K562 (cell line): ENCODE measurements at regions not wholly inside any gene's neighbourhood (a gene's known extent, or its start where the extent isn't known, plus 50 kb on each side); places are given as distances from the start of the nearest gene placed in this dataset.

Source experiments
- ATAC-seq: fragments of 200-7000 bp; cut with Tn5 transposase; 3 replicates; pipeline ENCODE4 v1.9.1; 2020; ENCODE audit warnings: moderate library complexity
- BruUV-seq: library from RNA; stranded (reverse); fragments of 400-500 nt; replicated peaks from 2 replicates; lab custom pipeline; 2021; lab: Mats Ljungman, UMichigan
- CTCF ChIA-PET: fragments of 300-600 bp; formaldehyde crosslinking; extraction: SDS; loops from one replicate; lab custom pipeline; 2021; ENCODE audit warnings: low intra/inter-chr PET ratio; lab: Yijun Ruan, JAX
- POLR2A ChIA-PET: fragments of 300-600, 350-650 bp; sonication (Branson Sonifier 250); formaldehyde crosslinking; extraction: SDS; loops from one replicate; lab custom pipeline; 2021; ENCODE audit warnings: antibody characterized with exemption, inconsistent platforms; lab: Yijun Ruan, JAX
- DNase-seq, 4 experiments: peaks; one replicate each; pipeline versions ENCODE4 v3.0.0 to v3.0.0-alpha.2; 2011 to 2018; ENCODE audit warnings: low spot score in 3 of 4, mixed read lengths in 3 of 4; ENCODE audit errors: extremely low read depth in 1 of 4
- FAIRE-seq: peaks from 2 replicates; lab custom pipeline; 2011; peaks lifted over from hg19 to GRCh38; lab: Jason Lieb, UNC
- H2AFZ ChIP-seq: 2 replicates; pipeline ENCODE4 v1.6.0; 2011; ENCODE audit warnings: low read depth, low read length, control low read depth, inconsistent platforms
- H3K27ac ChIP-seq: fragments of 200-600 bp; 3 replicates; pipeline ENCODE4 v1.8.0; 2011; ENCODE audit warnings: low read depth, mild to moderate bottlenecking, control low read depth, inconsistent platforms, low read length, moderate library complexity, mixed read lengths; ENCODE audit errors: extremely low read depth
- H3K27me3 ChIP-seq, 2 experiments: fragments of 300-600 bp in 1 of 2; 2 replicates in 1 of 2; 3 replicates in 1 of 2; pipeline versions ENCODE4 v1.6.0 to v1.8.0; 2011; ENCODE audit warnings: inconsistent platforms in 2 of 2, low read length in 2 of 2, mild to moderate bottlenecking in 1 of 2, mixed read lengths in 1 of 2, moderate library complexity in 1 of 2; ENCODE audit not compliant: control insufficient read depth in 2 of 2, insufficient read depth in 2 of 2
- H3K36me3 ChIP-seq: fragments of 300-600 bp; 3 replicates; pipeline ENCODE4 v1.8.0; 2011; ENCODE audit warnings: mild to moderate bottlenecking, low read length, inconsistent platforms; ENCODE audit not compliant: control insufficient read depth, insufficient read depth
- H3K4me1 ChIP-seq, 2 experiments: fragments of 200-600 bp in 1 of 2; replicated peaks in 1 of 2; 2 replicates in 1 of 2; 3 replicates in 1 of 2; pipeline versions ENCODE4 v1.5.1 to v1.8.0; 2011; ENCODE audit warnings: inconsistent platforms in 2 of 2, low read length in 2 of 2, mild to moderate bottlenecking in 1 of 2, mixed read lengths in 1 of 2, moderate library complexity in 1 of 2; ENCODE audit not compliant: control insufficient read depth in 2 of 2, insufficient read depth in 2 of 2
- H3K4me2 ChIP-seq: 2 replicates; pipeline ENCODE4 v1.6.1; 2011; ENCODE audit warnings: low read length, control low read depth, inconsistent platforms, mixed read lengths; ENCODE audit not compliant: insufficient read depth
- H3K4me3 ChIP-seq: fragments of 200-600 bp; sonication (generic), shearing (Covaris generic); 2 replicates; pipeline ENCODE4 v1.5.1; 2016; ENCODE audit warnings: control low read depth, inconsistent platforms
- H3K79me2 ChIP-seq: fragments of 200-600 bp; 3 replicates; pipeline ENCODE4 v1.8.0; 2011; ENCODE audit warnings: low read length, inconsistent platforms; ENCODE audit not compliant: control insufficient read depth, insufficient read depth
- H3K9ac ChIP-seq, 2 experiments: 2 replicates each; pipeline versions ENCODE4 v1.6.0 to v1.6.1; 2011; ENCODE audit warnings: low read depth in 2 of 2, low read length in 2 of 2, control low read depth in 1 of 2, inconsistent platforms in 1 of 2, mild to moderate bottlenecking in 1 of 2, mixed read lengths in 1 of 2; ENCODE audit not compliant: insufficient read depth in 1 of 2
- H3K9me1 ChIP-seq: one replicate; pipeline ENCODE4 v1.6.0; 2011; ENCODE audit warnings: inconsistent platforms, mild to moderate bottlenecking, low read length, moderate library complexity; ENCODE audit not compliant: control insufficient read depth, insufficient read depth
- H3K9me3 ChIP-seq: replicated peaks from 2 replicates; pipeline ENCODE4 v1.5.1; 2011; ENCODE audit warnings: low read depth, low read length, inconsistent platforms; ENCODE audit not compliant: control insufficient read depth, insufficient read depth
- H4K20me1 ChIP-seq: replicated peaks from 2 replicates; pipeline ENCODE4 v1.6.1; 2011; ENCODE audit warnings: low read length, inconsistent platforms, mixed read lengths; ENCODE audit not compliant: control insufficient read depth, insufficient read depth
- ARNT ChIP-seq, 2 experiments: fragments of 450-650 bp; IDR thresholded peaks; 2 replicates each; pipeline ENCODE4 v1.6.1; 2016; ENCODE audit warnings: mild to moderate bottlenecking in 1 of 2
- ELF4 ChIP-seq: fragments of 450-650 bp; formaldehyde crosslinking; IDR thresholded peaks from 2 replicates; pipeline ENCODE4 v1.4.0; 2022; ENCODE audit warnings: missing genetic modification characterization
- HLTF ChIP-seq: fragments of 450-650 bp; IDR thresholded peaks from 2 replicates; pipeline ENCODE4 v1.6.1; 2016
- KAT7 ChIP-seq: sonication (generic); formaldehyde crosslinking; IDR thresholded peaks from 2 replicates; pipeline ENCODE4 v1.8.0; 2022; ENCODE audit warnings: missing genetic modification reagents, mild to moderate bottlenecking, borderline replicate concordance
- PKNOX1 ChIP-seq: fragments of 450-650 bp; IDR thresholded peaks from 2 replicates; pipeline ENCODE4 v1.6.1; 2016
- RBM14 ChIP-seq: fragments of 200-400 bp; formaldehyde crosslinking; IDR thresholded peaks from 2 replicates; pipeline ENCODE4 v1.6.1; 2018; ENCODE audit warnings: low read depth, mild to moderate bottlenecking, low read length, moderate library complexity, borderline replicate concordance; ENCODE audit not compliant: insufficient read depth
- STAT5B ChIP-seq: fragments of 250-450 bp; sonication (Bioruptor Pico); IDR thresholded peaks from 2 replicates; pipeline ENCODE4 v1.8.0; 2021; ENCODE audit warnings: mild to moderate bottlenecking, inconsistent platforms
- ZNF75A ChIP-seq: fragments of 450-650 bp; formaldehyde crosslinking; IDR thresholded peaks from 2 replicates; pipeline ENCODE4 v1.4.0; 2020; ENCODE audit warnings: mild to moderate bottlenecking
- WGBS: fragments of 100-300 bp; shearing (Covaris generic); methylation state at CpG from one replicate; pipeline ENCODE4 v1.1.6; 2016; ENCODE audit warnings: low coverage, mixed read lengths; ENCODE audit not compliant: insufficient coverage; ENCODE audit errors: missing lambda C conversion rate; 5-methylcytosine and 5-hydroxymethylcytosine counted together
- in situ Hi-C: fragments of 300-500 bp; cut with MboI; formaldehyde crosslinking; loops from 4 replicates; pipeline ENCODE4 v1.15.0; 2018; ENCODE audit warnings: inconsistent platforms, mixed read lengths
- intact Hi-C: fragments of 100-400 bp; cut with micrococcal nuclease; formaldehyde crosslinking; loops from 2 replicates; pipeline ENCODE4 v1.14.2; 2022

DNA sequence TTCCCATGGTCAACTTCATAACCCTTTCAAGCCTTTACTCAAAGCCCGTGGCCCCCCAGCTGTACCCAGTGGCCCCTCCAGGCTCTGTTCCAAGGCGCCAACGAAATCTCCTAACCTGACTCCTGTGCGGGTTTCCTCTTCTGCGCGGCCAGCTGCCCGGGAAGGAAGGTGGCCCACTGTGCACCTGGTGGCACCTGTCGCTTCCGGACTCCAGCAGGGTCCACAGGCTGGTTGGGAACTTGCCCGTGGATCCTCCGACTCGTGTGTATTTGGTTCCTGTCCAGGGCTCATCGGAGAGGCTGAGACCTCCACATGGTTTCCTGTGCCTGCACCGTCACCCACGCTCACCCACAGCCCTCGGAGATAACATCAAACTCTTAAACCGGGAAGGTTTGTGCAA lies 335.4 kb downstream of the BRD1 start:
- H3K4me1 ChIP-seq: peaks cover 2 to 47% of the 10 kb centered on the region in 2 experiments; a peak in 4 of 5 replicates
- no peak overlapping the region for H3K27ac ChIP-seq
- in situ Hi-C loops: no loop called here
- no peak overlapping the region for H3K9ac ChIP-seq
- no peak for FAIRE-seq
- H3K27me3 ChIP-seq: no peaks in the 10 kb centered on the region
- H4K20me1 ChIP-seq: no peaks in the 10 kb centered on the region
- CTCF ChIA-PET: no interaction called here
- no peak overlapping the region for H2AFZ ChIP-seq
- peaks cover 5% of the 10 kb centered on the region; the same call in 1 of the 3 replicates for H3K79me2 ChIP-seq
- H3K9me3 ChIP-seq: no peaks in the 10 kb centered on the region
- intact Hi-C loops: no loop called here
- no peak for TF ChIP-seq ZNF75A
- no peak for TF ChIP-seq PKNOX1
- TF ChIP-seq HLTF: no peak
- no peak for TF ChIP-seq STAT5B
- no peak for TF ChIP-seq RBM14
- TF ChIP-seq ELF4 (CRISPR knock-in tag): no peak
- TF ChIP-seq KAT7: no peak
- TF ChIP-seq ARNT (IDR thresholded peaks at IDR 0.05): no peak
- H3K36me3 ChIP-seq: no peaks in the 10 kb centered on the region
- no peak overlapping the region for H3K4me2 ChIP-seq
- ATAC-seq: no peak
- peaks cover 3% of the 10 kb centered on the region for H3K9me1 ChIP-seq
- WGBS: 78% methylated on average over 9 of the region's 17 CpGs
- H3K4me3 ChIP-seq: no peak overlapping the region
- BruUV-seq: no TSS peak
- POLR2A ChIA-PET: no interaction called here
- no peak for DNase-seq
